ENCODE measurements at regions not wholly inside any gene's neighbourhood (a gene's known extent, or its start where the extent isn't known, plus 50 kb on each side); places are given as distances from the start of the nearest gene placed in this dataset.

DNA sequence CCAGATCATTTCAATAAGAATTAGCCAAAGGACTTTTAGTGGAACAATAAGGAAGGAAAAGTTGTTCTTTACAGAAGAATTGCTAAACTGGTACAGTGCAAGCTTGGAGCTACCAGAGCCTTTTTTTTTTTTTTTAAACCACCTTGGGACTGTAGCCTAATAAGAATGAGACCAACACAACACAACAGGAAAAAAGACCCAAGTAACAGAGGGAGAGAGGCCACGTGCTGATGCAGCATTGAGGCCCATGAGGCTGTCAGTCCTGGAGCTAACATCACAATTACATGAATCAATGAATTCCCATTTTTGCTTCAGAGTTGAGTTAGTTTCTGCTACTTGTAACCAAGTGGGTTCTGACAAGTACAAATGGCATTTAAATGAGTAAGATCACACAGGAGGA, 149.0 kb upstream of the EEA1 start:
- TF ChIP-seq CREB1 (CRISPR knock-in tag; IDR thresholded peaks at IDR 0.05; ENCODE audit: low read depth) (no peak), EZH2 (IDR thresholded peaks at IDR 0.05; ENCODE audit: low read depth, unreplicated experiment) (no peak)
- Histone ChIP-seq H2AFZ (no peak overlapping the region; the same call in 1 of the 2 replicates), H3K36me3 (ENCODE audit: insufficient read depth) (no peaks in the 10 kb centered on the region), H3K79me2 (replicated peaks; ENCODE audit: insufficient read depth) (no peaks in the 10 kb centered on the region), H3F3A (replicated peaks; ENCODE audit: low read depth) (no peaks in the 10 kb centered on the region), H3K9me2 (ENCODE audit: insufficient read depth) (peaks cover 28% of the 10 kb centered on the region), H3K27me3 (ENCODE audit: insufficient read depth) (no peaks in the 10 kb centered on the region), H3K4me3 (no peak overlapping the region), H3K4me1 (ENCODE audit: insufficient read depth) (peaks cover 40% of the 10 kb centered on the region), H3K4me2 (no peak overlapping the region), H3K27ac (ENCODE audit: low read depth) (no peak overlapping the region), H4K20me1 (replicated peaks; ENCODE audit: insufficient read depth) (no peaks in the 10 kb centered on the region)
- peaks cover 13% of the 10 kb centered on the region; the same call in 2 of the 3 replicates for H3K9me3 Mint-ChIP-seq
- no peak for DNase-seq (ENCODE audit: low spot score)
- ATAC-seq = no peak
- peaks cover 40% of the 10 kb centered on the region for H3K4me1 Mint-ChIP-seq
- no peak overlapping the region for H3K4me3 Mint-ChIP-seq
- H3K27me3 Mint-ChIP-seq (ENCODE audit: insufficient read depth, low read depth, poor library complexity) = peaks cover 19% of the 10 kb centered on the region
- H3K27ac Mint-ChIP-seq = no peak overlapping the region
- H3K36me3 Mint-ChIP-seq (ENCODE audit: low read depth) = peaks cover 5% of the 10 kb centered on the region; the same call in 2 of the 3 replicates

DNA sequence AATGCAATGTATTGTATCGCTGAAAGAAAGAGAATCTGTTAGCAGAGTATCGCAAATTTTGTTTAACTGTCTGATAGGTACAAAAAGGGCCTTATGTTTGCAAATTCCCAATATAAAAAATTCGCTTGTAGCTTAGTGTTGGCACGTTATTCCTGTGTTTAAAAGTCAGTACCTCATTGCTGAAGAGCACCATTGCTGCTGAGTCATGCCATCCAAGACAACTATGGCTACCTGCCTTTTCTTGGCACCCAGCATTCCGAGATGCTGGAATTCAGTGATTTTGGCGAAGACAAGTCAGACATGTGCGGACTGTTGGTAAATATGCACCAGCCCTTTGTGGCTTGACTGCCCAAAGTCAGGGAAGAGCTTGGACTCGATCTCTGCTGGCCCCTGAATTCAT, 149.5 kb upstream of the EEA1 start:
- Histone ChIP-seq H3K36me3 (ENCODE audit: insufficient read depth) (no peaks in the 10 kb centered on the region), H3K27me3 (ENCODE audit: insufficient read depth) (no peaks in the 10 kb centered on the region), H3K4me3 (no peak overlapping the region), H3K79me2 (replicated peaks; ENCODE audit: insufficient read depth) (no peaks in the 10 kb centered on the region), H3K4me2 (no peak overlapping the region), H3K27ac (ENCODE audit: low read depth) (no peak overlapping the region), H3K4me1 (ENCODE audit: insufficient read depth) (peaks cover 40% of the 10 kb centered on the region), H3K9me2 (ENCODE audit: insufficient read depth) (peaks cover 28% of the 10 kb centered on the region), H4K20me1 (replicated peaks; ENCODE audit: insufficient read depth) (no peaks in the 10 kb centered on the region), H3F3A (replicated peaks; ENCODE audit: low read depth) (no peaks in the 10 kb centered on the region), H2AFZ (peak overlapping the region; percentile 69; the same call in 1 of the 2 replicates)
- TF ChIP-seq, protein P1, sequence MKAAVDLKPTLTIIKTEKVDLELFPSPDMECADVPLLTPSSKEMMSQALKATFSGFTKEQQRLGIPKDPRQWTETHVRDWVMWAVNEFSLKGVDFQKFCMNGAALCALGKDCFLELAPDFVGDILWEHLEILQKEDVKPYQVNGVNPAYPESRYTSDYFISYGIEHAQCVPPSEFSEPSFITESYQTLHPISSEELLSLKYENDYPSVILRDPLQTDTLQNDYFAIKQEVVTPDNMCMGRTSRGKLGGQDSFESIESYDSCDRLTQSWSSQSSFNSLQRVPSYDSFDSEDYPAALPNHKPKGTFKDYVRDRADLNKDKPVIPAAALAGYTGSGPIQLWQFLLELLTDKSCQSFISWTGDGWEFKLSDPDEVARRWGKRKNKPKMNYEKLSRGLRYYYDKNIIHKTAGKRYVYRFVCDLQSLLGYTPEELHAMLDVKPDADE (IDR thresholded peaks at IDR 0.05) = no peak
- peaks cover 15% of the 10 kb centered on the region for H3K27me3 Mint-ChIP-seq (ENCODE audit: insufficient read depth, low read depth, poor library complexity)
- DNase-seq (ENCODE audit: low spot score) (no peak), ATAC-seq (no peak)
- H3K36me3 Mint-ChIP-seq (ENCODE audit: low read depth) = peaks cover 5% of the 10 kb centered on the region; the same call in 2 of the 3 replicates
- no peak overlapping the region for H3K27ac Mint-ChIP-seq
- H3K4me3 Mint-ChIP-seq = no peak overlapping the region
- H3K9me3 Mint-ChIP-seq = peaks cover 14% of the 10 kb centered on the region; the same call in 2 of the 3 replicates
- H3K4me1 Mint-ChIP-seq = peaks cover 40% of the 10 kb centered on the region

DNA sequence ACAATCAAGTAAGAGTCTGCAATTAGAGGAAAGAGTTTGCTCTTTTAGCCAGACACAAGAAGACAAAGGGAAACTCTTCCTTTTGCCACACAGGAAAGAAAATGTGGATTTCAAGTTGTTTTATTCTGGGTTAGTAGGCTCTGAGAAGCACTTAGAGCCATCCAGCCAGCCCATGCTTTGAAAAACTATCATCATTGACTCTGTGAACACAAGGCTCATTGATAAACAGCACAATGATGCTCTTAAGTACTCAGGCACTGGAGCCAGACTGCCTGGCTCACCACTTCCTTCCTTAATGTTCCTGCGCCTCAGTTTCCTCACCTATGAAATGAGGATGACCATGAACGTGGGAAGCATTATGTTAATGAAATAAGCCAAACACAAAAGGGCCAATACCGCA, 150.2 kb upstream of the EEA1 start:
- DNase-seq (ENCODE audit: low spot score) = no peak
- no peaks in the 10 kb centered on the region for H3K36me3 ChIP-seq (ENCODE audit: insufficient read depth)
- peak overlapping the region; percentile 69; the same call in 1 of the 2 replicates for H2AFZ ChIP-seq
- Mint-ChIP-seq H3K4me3 (no peak overlapping the region), H3K36me3 (ENCODE audit: low read depth) (peaks cover 5% of the 10 kb centered on the region; the same call in 2 of the 3 replicates), H3K27me3 (ENCODE audit: insufficient read depth, low read depth, poor library complexity) (peaks cover 13% of the 10 kb centered on the region), H3K9me3 (peaks cover 18% of the 10 kb centered on the region; the same call in 2 of the 3 replicates), H3K27ac (no peak overlapping the region), H3K4me1 (peaks cover 40% of the 10 kb centered on the region)
- peaks cover 40% of the 10 kb centered on the region for H3K4me1 ChIP-seq (ENCODE audit: insufficient read depth)
- TF ChIP-seq EZH2 (IDR thresholded peaks at IDR 0.05; ENCODE audit: low read depth, unreplicated experiment) = no peak
- no peak for TF ChIP-seq JUNB (IDR thresholded peaks at IDR 0.05; ENCODE audit: unreplicated experiment)
- no peaks in the 10 kb centered on the region for H4K20me1 ChIP-seq (replicated peaks; ENCODE audit: insufficient read depth)
- peak overlapping the region; percentile 27; the same call in 1 of the 2 replicates for H3K4me2 ChIP-seq
- peaks cover 28% of the 10 kb centered on the region for H3K9me2 ChIP-seq (ENCODE audit: insufficient read depth)
- ATAC-seq = no peak
- no peaks in the 10 kb centered on the region for H3F3A ChIP-seq (replicated peaks; ENCODE audit: low read depth)
- H3K79me2 ChIP-seq (replicated peaks; ENCODE audit: insufficient read depth) = no peaks in the 10 kb centered on the region
- no peaks in the 10 kb centered on the region for H3K27me3 ChIP-seq (ENCODE audit: insufficient read depth)
- peak overlapping the region; percentile 88; the same call in 1 of the 2 replicates for H3K27ac ChIP-seq (ENCODE audit: low read depth)
- H3K4me3 ChIP-seq = no peak overlapping the region
